Skeletal muscle tissue (tissue), 3 donors: ENCODE measurements at regions not wholly inside any gene's neighbourhood (a gene's known extent, or its start where the extent isn't known, plus 50 kb on each side); places are given as distances from the start of the nearest gene placed in this dataset.

Experiments
- H3K27ac ChIP-seq: one replicate; pipeline ENCODE4 v1.7.0; 2013; ENCODE audit warnings: mild to moderate bottlenecking, low read depth, low read length, inconsistent platforms
- H3K27me3 ChIP-seq, 3 donors: one replicate each; pipeline ENCODE4 v1.7.0; 2013; ENCODE audit warnings: low read length in 3 of 3; ENCODE audit not compliant: control insufficient read depth in 3 of 3, insufficient read depth in 3 of 3
- H3K36me3 ChIP-seq, 3 donors: one replicate each; pipeline ENCODE4 v1.7.0; 2013; ENCODE audit warnings: low read length in 3 of 3; ENCODE audit not compliant: control insufficient read depth in 3 of 3, insufficient read depth in 3 of 3
- H3K4me1 ChIP-seq, 3 donors: one replicate each; pipeline ENCODE4 v1.7.0; 2013; ENCODE audit warnings: low read length in 3 of 3, mild to moderate bottlenecking in 3 of 3; ENCODE audit not compliant: control insufficient read depth in 3 of 3, insufficient read depth in 3 of 3
- H3K4me3 ChIP-seq, 3 donors: one replicate each; pipeline ENCODE4 v1.7.0; 2013; ENCODE audit warnings: low read length in 3 of 3
- H3K9ac ChIP-seq, 3 donors: one replicate each; pipeline ENCODE4 v1.7.0; 2013; ENCODE audit warnings: low read length in 3 of 3, mild to moderate bottlenecking in 3 of 3, moderate library complexity in 2 of 3, low read depth in 1 of 3
- H3K9me3 ChIP-seq, 3 donors: one replicate each; pipeline ENCODE4 v1.7.0; 2013; ENCODE audit warnings: low read length in 3 of 3; ENCODE audit not compliant: control insufficient read depth in 3 of 3
- donor health status: Osteomylitis.

DNA sequence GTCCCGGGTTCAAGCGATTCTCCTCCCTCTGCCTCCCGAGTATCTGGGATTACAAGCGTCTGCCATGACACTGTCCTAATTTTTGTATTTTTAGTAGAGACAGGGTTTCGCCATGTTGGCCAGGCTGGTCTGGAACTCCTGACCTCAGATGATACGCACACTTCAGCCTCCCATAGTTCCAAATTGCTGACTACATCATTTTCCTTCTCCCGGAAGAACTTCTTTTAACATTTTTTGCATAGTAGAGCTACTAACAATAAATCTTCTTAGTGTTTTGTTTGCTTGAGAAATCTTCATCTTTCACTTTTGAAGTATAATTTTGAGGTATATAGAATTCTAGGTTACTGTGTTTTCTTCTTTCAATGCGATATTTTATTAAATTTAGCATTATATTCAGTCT, 1415.1 kb upstream of the RAG2 start:
- H3K36me3 ChIP-seq, result no peaks in the 10 kb centered on the region
- H3K27ac ChIP-seq, result no peak overlapping the region
- H3K9me3 ChIP-seq, result no peaks in the 10 kb centered on the region
- no peaks in the 10 kb centered on the region for H3K27me3 ChIP-seq
- no peak overlapping the region for H3K9ac ChIP-seq
- no peak overlapping the region for H3K4me3 ChIP-seq
- no peaks in the 10 kb centered on the region for H3K4me1 ChIP-seq

- no peaks in the 10 kb centered on the region for H3K36me3 ChIP-seq
- H3K4me1 ChIP-seq, result no peaks in the 10 kb centered on the region
- H3K27me3 ChIP-seq, result no peaks in the 10 kb centered on the region
Observed at GRCh38 chr11:38011496-38011895, 1413.5 kb upstream of the RAG2 start.

DNA sequence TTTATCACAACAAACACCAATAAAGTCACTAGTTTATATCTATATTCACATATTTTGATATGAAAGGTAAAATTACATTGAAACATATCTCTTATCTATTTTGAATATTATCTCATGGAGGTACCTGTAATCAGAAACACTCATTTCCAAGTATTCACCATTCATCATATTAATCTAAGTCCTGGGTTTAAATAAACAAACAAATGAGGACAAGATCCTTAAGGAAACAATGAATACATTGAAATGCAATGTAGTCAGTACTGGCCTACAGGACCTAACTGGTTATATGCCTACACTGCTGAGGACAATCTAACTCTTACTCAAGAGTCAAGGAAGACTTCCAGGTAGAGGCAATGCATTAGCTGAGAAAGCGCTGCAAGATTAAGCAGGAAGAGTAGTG, 1411.9 kb upstream of the RAG2 start:
- H3K4me1 ChIP-seq, result no peaks in the 10 kb centered on the region
- no peak overlapping the region for H3K9ac ChIP-seq
- H3K4me3 ChIP-seq, result no peak overlapping the region
- no peak overlapping the region for H3K27ac ChIP-seq
- H3K36me3 ChIP-seq, result no peaks in the 10 kb centered on the region
- H3K27me3 ChIP-seq, result no peaks in the 10 kb centered on the region
- H3K9me3 ChIP-seq, result no peaks in the 10 kb centered on the region

More at GRCh38 chr11:38011496-38011895, 1413.5 kb upstream of the RAG2 start:
- no peak overlapping the region for H3K4me3 ChIP-seq
- no peaks in the 10 kb centered on the region for H3K9me3 ChIP-seq
- H3K9ac ChIP-seq, result no peak overlapping the region
- H3K27ac ChIP-seq, result no peak overlapping the region

DNA sequence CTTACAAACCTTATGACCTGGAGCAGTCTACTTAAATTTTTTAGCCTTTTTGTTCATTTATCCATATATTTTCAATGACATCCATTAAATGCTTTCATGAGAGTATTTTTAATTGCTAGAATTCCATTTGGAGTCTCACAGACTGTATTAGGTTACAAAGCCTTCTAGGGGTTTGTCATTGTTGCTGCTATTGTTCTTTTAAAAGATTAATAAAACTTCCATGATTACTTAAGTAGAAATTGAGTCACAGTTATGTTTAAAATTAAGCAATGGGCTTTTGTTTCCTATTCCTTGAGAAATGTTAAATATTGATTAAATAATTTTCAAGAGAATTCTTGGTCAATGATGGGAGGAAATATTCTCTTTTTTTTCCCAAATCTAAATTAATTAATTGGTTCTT, 1408.4 kb upstream of the RAG2 start:
- H3K27ac ChIP-seq, result no peak overlapping the region

DNA sequence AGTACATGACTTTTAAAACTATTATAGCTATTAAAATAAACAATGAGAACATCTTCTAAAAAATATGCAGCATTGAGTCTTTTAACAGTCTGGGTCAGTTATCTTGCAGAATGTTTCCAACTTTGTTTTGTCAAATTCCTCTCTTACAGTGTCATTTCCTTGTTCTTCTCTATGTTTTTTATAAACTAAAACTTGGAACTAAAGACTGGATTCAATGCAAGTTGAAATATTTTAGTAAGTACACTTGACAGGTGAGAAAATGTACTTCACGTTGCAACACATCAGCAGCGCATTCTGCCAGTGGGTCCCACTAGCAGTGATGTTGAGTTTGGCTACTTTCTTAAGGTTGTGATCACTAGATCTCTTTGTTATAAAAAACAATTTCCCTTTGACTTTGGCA, 1407.6 kb upstream of the RAG2 start:
- Histone ChIP-seq H3K4me1 (no peaks in the 10 kb centered on the region), H3K27me3 (no peaks in the 10 kb centered on the region), H3K9me3 (no peaks in the 10 kb centered on the region), H3K9ac (no peak overlapping the region), H3K4me3 (no peak overlapping the region), H3K27ac (no peak overlapping the region), H3K36me3 (no peaks in the 10 kb centered on the region)

More for the DNA sequence above, 1408.4 kb upstream of the RAG2 start:
- Histone ChIP-seq H3K27me3 (no peaks in the 10 kb centered on the region), H3K4me1 (no peaks in the 10 kb centered on the region), H3K36me3 (no peaks in the 10 kb centered on the region), H3K9ac (no peak overlapping the region), H3K9me3 (no peaks in the 10 kb centered on the region), H3K4me3 (no peak overlapping the region)

DNA sequence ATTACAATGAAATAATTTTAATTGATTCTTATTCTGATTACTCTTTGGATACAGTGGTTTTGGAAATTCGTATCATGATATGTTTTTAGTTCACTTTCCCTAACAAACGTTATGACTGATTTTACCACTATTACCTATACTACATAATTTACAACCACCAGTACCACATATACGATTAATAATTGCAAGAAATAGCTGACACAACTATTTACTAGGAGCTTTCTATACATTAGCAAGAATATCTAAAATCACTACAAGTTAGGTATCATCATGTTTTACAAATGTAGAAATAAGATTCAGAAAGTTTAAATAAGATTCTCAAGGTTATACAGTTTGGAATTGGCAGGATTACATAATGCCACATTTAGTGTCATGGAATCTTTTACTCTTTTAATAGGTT, 1401.1 kb upstream of the RAG2 start:
- Histone ChIP-seq H3K4me3 (no peak overlapping the region), H3K9ac (no peak overlapping the region), H3K4me1 (no peaks in the 10 kb centered on the region), H3K27me3 (no peaks in the 10 kb centered on the region), H3K36me3 (no peaks in the 10 kb centered on the region), H3K9me3 (no peaks in the 10 kb centered on the region), H3K27ac (no peak overlapping the region)

DNA sequence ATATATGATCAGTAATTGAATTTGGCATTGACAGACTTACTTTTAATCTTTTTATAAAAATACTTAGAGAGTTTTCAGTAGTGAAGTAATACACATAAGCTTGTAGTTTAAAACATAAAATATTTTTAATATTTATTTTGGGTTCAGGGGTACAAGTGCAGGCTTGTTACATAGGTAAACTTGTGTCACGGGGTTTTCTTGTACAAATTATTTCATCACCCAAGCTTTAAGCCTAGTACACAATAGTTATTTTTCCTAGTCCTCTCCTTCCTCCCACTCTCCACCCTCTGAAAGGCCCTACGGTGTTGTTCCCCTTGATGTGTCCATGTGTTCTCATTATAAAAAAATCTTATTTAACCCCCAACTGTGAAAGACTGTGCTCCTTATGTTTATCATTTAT, 1397.8 kb upstream of the RAG2 start:
- H3K9me3 ChIP-seq, result no peaks in the 10 kb centered on the region
- H3K4me1 ChIP-seq, result no peaks in the 10 kb centered on the region
- no peak overlapping the region for H3K4me3 ChIP-seq
- H3K27me3 ChIP-seq, result no peaks in the 10 kb centered on the region
- no peaks in the 10 kb centered on the region for H3K36me3 ChIP-seq
- no peak overlapping the region for H3K9ac ChIP-seq
- H3K27ac ChIP-seq, result no peak overlapping the region

GRCh38 chr11:37988031-37988430, 1390.0 kb upstream of the RAG2 start:
- Histone ChIP-seq H3K4me3 (no peak overlapping the region), H3K4me1 (no peaks in the 10 kb centered on the region), H3K27ac (no peak overlapping the region), H3K9me3 (no peaks in the 10 kb centered on the region), H3K36me3 (no peaks in the 10 kb centered on the region), H3K27me3 (no peaks in the 10 kb centered on the region), H3K9ac (no peak overlapping the region)

DNA sequence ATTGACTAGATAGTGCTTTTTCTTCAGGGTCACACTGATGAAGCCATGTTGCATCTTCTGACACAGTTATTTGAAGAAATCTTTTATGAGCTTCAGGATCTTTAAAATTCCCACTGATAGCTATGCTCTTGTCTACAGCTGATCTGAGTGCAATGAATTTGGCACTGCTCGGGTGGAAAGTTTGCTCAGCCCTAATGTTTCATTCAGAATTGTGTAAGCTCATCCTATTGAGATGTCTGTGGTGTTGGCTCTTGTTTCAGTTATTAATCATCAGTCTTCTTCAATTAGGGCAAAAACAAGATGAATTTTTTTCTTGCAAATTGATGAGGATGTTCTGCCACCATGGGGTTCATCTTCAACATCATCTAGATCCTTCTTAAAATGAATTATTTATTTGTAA, 1387.0 kb upstream of the RAG2 start:
- no peak overlapping the region for H3K9ac ChIP-seq
- no peak overlapping the region for H3K4me3 ChIP-seq
- no peak overlapping the region for H3K27ac ChIP-seq
- no peaks in the 10 kb centered on the region for H3K36me3 ChIP-seq
- no peaks in the 10 kb centered on the region for H3K27me3 ChIP-seq
- no peaks in the 10 kb centered on the region for H3K9me3 ChIP-seq
- no peaks in the 10 kb centered on the region for H3K4me1 ChIP-seq

DNA sequence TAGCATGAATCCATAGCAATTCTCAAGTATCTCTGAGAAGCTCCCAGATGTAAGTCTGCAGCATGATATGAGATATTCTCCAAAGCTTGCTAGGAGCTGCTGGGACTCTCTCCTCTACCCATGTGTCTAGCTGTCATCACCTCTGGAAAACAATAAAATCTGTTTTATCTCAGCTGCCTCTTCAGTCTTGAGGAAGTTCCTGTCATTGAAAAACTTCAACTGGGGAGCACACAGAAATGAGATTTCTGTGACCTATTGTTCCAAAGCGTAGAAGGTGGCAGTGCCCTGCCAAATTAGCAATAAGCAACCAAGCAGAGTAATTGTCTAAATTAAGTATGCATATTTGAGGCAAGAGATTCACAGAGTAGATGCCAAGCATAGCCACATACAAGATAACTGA, 1380.6 kb upstream of the RAG2 start:
- Histone ChIP-seq H3K4me3 (no peak overlapping the region), H3K27me3 (no peaks in the 10 kb centered on the region)

GRCh38 chr11:37973941-37974340, 1375.9 kb upstream of the RAG2 start:
- Histone ChIP-seq H3K27me3 (no peaks in the 10 kb centered on the region), H3K9me3 (no peaks in the 10 kb centered on the region), H3K4me3 (no peak overlapping the region), H3K4me1 (no peaks in the 10 kb centered on the region), H3K36me3 (no peaks in the 10 kb centered on the region), H3K9ac (no peak overlapping the region), H3K27ac (no peak overlapping the region)

More for the DNA sequence above, 1380.6 kb upstream of the RAG2 start:
- Histone ChIP-seq H3K36me3 (no peaks in the 10 kb centered on the region), H3K9me3 (no peaks in the 10 kb centered on the region), H3K4me1 (no peaks in the 10 kb centered on the region), H3K27ac (no peak overlapping the region), H3K9ac (no peak overlapping the region)
